ENCODE measurements at regions not wholly inside any gene's neighbourhood (a gene's known extent, or its start where the extent isn't known, plus 50 kb on each side); places are given as distances from the start of the nearest gene placed in this dataset.

- TF ChIP-seq CTCF (IDR thresholded peaks at IDR 0.05) (no peak), POLR2A (IDR thresholded peaks at IDR 0.05) (no peak)
These were observed 535.2 kb upstream of the ID4 start for GRCh38 chr6:19301980-19302379.
